ENCODE measurements at regions not wholly inside any gene's neighbourhood (a gene's known extent, or its start where the extent isn't known, plus 50 kb on each side); places are given as distances from the start of the nearest gene placed in this dataset.

GRCh38 chr4:116734178-116734577 lies 351.2 kb downstream of the TRAM1L1 start:
- H3K4me3 ChIP-seq: no peak overlapping the region
- DNase-seq: no peak
- H3K27me3 ChIP-seq: no peaks in the 10 kb centered on the region
- H3K4me1 ChIP-seq: no peaks in the 10 kb centered on the region
- H3K36me3 ChIP-seq: no peaks in the 10 kb centered on the region
- no peak for TF ChIP-seq CTCF (IDR thresholded peaks at IDR 0.05)
- TF ChIP-seq POLR2A (IDR thresholded peaks at IDR 0.05): no peak
- intact Hi-C loops (cut with DNase I; ENCODE audit: low total_unique reads): no loop called here
- no peak overlapping the region for H3K27ac ChIP-seq
- no peaks in the 10 kb centered on the region for H3K9me3 ChIP-seq

GRCh38 chr4:116733370-116733769 lies 352.0 kb downstream of the TRAM1L1 start:
- Histone ChIP-seq H3K27me3 (no peaks in the 10 kb centered on the region), H3K27ac (no peak overlapping the region), H3K4me3 (no peak overlapping the region), H3K36me3 (no peaks in the 10 kb centered on the region), H3K9me3 (no peaks in the 10 kb centered on the region), H3K4me1 (no peaks in the 10 kb centered on the region)
- intact Hi-C loops (cut with DNase I; ENCODE audit: low total_unique reads): no loop called here
- DNase-seq: no peak
- TF ChIP-seq POLR2A (IDR thresholded peaks at IDR 0.05): no peak

GRCh38 chr4:116726523-116726922 lies 358.9 kb downstream of the TRAM1L1 start:
- no peak overlapping the region for H3K27ac ChIP-seq
- H3K4me3 ChIP-seq: no peak overlapping the region
- H3K9me3 ChIP-seq: no peaks in the 10 kb centered on the region
- intact Hi-C loops (cut with DNase I; ENCODE audit: low total_unique reads): no loop called here
- TF ChIP-seq POLR2A (IDR thresholded peaks at IDR 0.05) (no peak), CTCF (IDR thresholded peaks at IDR 0.05) (no peak)
- no peaks in the 10 kb centered on the region for H3K36me3 ChIP-seq
- no peaks in the 10 kb centered on the region for H3K27me3 ChIP-seq
- no peak for DNase-seq
- H3K4me1 ChIP-seq: no peaks in the 10 kb centered on the region

- Histone ChIP-seq H3K27me3 (no peaks in the 10 kb centered on the region), H3K36me3 (no peaks in the 10 kb centered on the region), H3K27ac (no peak overlapping the region), H3K9me3 (no peaks in the 10 kb centered on the region), H3K4me3 (no peak overlapping the region), H3K4me1 (no peaks in the 10 kb centered on the region)
- DNase-seq: no peak
- intact Hi-C loops (cut with DNase I; ENCODE audit: low total_unique reads): no loop called here
- no peak for TF ChIP-seq POLR2A (IDR thresholded peaks at IDR 0.05)
- TF ChIP-seq CTCF (IDR thresholded peaks at IDR 0.05): no peak
Observed at GRCh38 chr4:116724249-116724648, 361.1 kb downstream of the TRAM1L1 start.

GRCh38 chr4:116705466-116705865 lies 379.9 kb downstream of the TRAM1L1 start:
- no peaks in the 10 kb centered on the region for H3K4me1 ChIP-seq
- intact Hi-C loops (cut with DNase I; ENCODE audit: low total_unique reads): no loop called here
- H3K36me3 ChIP-seq: no peaks in the 10 kb centered on the region
- H3K4me3 ChIP-seq: no peak overlapping the region
- no peaks in the 10 kb centered on the region for H3K27me3 ChIP-seq
- DNase-seq: no peak
- H3K9me3 ChIP-seq: no peaks in the 10 kb centered on the region
- no peak for TF ChIP-seq POLR2A (IDR thresholded peaks at IDR 0.05)
- H3K27ac ChIP-seq: no peak overlapping the region

- intact Hi-C loops (cut with DNase I; ENCODE audit: low total_unique reads): no loop called here
- no peaks in the 10 kb centered on the region for H3K4me1 ChIP-seq
- no peaks in the 10 kb centered on the region for H3K36me3 ChIP-seq
- DNase-seq: no peak
- TF ChIP-seq POLR2A (IDR thresholded peaks at IDR 0.05): no peak
- H3K4me3 ChIP-seq: no peak overlapping the region
- H3K9me3 ChIP-seq: no peaks in the 10 kb centered on the region
- no peaks in the 10 kb centered on the region for H3K27me3 ChIP-seq
- no peak overlapping the region for H3K27ac ChIP-seq
Observed at GRCh38 chr4:116702949-116703348, 382.4 kb downstream of the TRAM1L1 start.

- Histone ChIP-seq H3K9me3 (no peaks in the 10 kb centered on the region), H3K27me3 (no peaks in the 10 kb centered on the region), H3K4me3 (no peak overlapping the region), H3K4me1 (no peaks in the 10 kb centered on the region), H3K27ac (no peak overlapping the region), H3K36me3 (no peaks in the 10 kb centered on the region)
- TF ChIP-seq CTCF (IDR thresholded peaks at IDR 0.05) (no peak), POLR2A (IDR thresholded peaks at IDR 0.05) (no peak)
- intact Hi-C loops (cut with DNase I; ENCODE audit: low total_unique reads): no loop called here
- DNase-seq: no peak
Observed at GRCh38 chr4:116688536-116688935, 396.8 kb downstream of the TRAM1L1 start.
